GM18508 (cell line): ENCODE measurements at regions not wholly inside any gene's neighbourhood (a gene's known extent, or its start where the extent isn't known, plus 50 kb on each side); places are given as distances from the start of the nearest gene placed in this dataset.
"Not testable (repeated sequence)": the region's sequence is repeated elsewhere in the genome, so short reads cannot be mapped to it uniquely, and the experiment has no call there.

Experiments used
- ATAC-seq: cut with Tn5 transposase; IDR thresholded peaks from one replicate; pipeline ENCODE4 v1.9.1; 2021; ENCODE audit warnings: moderate number of reproducible peaks; ENCODE audit not compliant: insufficient read depth, unreplicated experiment

- ATAC-seq = no peak
Observed at GRCh38 chr4:78660559-78660958, 109.0 kb downstream of the ANXA3 start.

- ATAC-seq = no peak
Observed at GRCh38 chr4:78661086-78661690, 109.6 kb downstream of the ANXA3 start.

GRCh38 chr4:78661921-78662521 is 110.5 kb downstream of the ANXA3 start:
- ATAC-seq = peak; percentile 71

DNA sequence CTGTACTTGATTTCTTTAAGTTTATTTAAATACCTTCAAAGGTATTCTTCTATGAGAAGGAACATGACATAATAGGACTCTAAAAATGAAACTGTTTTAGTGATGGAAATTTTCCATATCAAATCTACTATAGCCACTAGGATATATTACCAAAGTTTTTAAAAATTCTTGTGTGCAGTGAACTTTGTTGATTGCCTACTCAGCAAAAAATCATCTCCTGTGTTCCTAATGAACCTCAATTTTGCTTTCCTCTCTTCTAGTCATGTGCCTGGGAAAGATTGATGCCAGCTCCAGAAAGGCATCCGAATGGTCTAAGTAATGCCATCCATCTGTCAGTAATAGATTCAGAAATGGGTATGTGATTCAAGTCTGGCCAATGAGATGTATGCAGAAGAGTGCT is 111.1 kb downstream of the ANXA3 start:
- ATAC-seq = no peak

- not testable (repeated sequence) for ATAC-seq
Observed at GRCh38 chr4:78664296-78664695, 111.9 kb upstream of the BMP2K start.

- ATAC-seq = no peak
Observed at GRCh38 chr4:78665216-78665770, 110.9 kb upstream of the BMP2K start.

GRCh38 chr4:78666830-78667258 is 109.3 kb upstream of the BMP2K start:
- ATAC-seq = no peak

DNA sequence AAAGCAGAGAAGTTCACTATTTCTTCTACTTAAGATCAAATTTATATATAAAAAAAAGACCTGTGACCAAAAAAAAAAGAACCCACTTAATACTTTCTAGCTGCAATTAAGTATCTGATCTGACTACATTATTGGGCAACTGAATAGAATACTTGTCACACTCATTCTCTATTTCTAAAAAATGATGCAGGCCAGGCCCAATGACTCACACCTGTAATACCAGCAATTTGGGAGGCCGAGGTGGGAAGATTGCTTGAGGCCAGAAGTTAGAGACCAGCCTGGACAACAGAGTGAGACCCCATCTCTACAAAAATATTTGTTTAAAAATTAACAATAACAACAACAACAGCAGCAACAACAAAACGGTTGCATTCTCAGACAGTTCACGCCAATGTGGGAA is 108.8 kb upstream of the BMP2K start:
- ATAC-seq = no peak

DNA sequence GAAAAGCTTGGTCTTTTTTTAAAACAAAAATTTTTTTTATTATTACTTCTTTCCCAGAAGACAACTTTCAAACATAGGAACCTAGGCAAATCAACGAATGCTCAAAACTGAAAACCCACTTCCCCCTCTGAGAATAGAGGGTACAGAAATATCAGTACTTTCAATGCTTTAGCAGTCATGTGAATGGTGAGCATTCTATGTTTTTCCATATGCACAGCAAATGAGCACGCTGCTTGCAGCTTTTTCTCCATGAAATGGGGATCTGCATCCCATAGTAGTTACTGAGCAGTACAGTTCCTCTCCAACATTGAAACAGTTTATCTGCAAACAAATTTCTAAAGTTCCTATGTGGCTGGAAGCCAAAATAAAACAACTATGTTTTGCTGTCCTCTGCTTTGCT is 108.4 kb upstream of the BMP2K start:
- no peak for ATAC-seq

DNA sequence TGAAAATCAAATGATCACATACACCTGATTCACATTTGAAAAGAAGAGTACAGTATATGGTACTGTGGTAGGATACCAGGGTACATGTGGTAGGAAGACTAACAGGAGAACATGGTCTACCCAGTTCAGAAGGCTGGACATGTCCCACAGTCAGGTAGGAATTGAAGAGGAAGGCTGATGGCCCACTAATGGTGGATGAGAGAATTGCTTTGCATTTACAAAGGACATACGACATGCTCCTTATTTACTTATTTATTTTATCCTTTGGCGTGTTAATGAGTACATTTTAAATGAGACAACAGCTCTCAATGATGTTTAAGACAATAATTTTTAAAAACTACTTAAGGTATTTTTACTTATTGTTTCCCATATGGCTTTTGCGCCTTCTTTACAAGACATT is 106.7 kb upstream of the BMP2K start:
- no peak for ATAC-seq

DNA sequence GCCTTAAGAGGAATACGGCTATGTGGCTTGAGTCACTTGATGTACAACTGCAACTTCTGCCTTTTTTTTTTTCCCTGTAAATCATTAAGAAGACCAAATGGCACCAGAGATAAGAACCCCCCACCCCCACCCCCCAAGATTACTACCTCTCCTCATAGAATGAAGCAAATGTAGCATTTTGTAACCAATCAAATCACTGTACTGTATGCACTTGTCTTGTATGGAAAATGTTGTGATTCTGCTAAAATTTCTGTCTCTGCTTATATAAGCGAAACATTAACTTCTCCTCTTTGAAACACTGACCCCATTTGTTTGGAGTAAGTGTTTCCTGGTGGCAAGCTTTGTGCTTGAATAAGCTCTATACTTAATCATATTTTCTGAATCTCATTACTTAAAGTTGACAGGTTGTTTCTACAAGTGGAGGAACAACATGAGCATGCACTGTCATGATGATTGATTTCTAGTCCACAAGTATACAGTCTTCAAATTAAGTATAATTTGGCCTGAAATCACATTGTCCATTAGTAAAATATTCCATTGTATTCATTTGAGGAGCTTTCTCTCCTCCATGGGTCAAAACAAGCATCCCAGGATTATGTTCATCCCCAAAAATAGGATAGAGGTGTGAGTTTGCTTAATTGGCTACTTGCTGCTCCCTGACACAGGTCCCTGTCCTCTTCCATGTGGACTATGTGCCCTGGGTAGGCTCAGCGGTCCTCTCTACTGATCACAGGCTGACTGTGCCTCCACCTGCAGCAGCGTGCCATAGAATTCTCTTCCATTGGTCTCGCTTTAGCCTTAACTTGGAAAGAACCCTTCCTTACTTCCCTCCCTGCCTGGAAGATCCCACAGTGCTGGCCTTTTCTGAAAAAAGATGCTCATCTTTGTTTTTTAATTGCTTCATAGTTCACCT is 104.0 kb upstream of the BMP2K start:
- no peak for ATAC-seq

DNA sequence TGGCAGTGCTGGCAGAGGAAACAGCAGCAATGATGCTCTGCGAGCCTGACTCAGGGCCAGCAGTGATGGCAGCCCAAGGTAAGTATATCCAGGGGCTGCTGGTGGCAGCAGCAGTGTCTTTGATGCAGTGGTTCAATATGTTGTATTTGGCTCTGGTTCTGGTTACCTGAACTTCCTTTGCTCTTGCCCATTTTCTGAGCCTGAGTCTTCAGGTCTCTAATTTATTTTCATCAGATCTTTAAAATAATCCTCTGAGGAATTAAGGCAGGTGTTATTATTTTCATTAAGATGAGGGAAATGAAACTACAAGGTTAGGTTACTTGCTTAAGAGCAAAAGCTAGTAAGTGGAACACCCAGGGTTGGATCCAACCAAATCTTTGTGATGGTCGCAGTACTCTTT is 102.8 kb upstream of the BMP2K start:
- ATAC-seq = no peak

DNA sequence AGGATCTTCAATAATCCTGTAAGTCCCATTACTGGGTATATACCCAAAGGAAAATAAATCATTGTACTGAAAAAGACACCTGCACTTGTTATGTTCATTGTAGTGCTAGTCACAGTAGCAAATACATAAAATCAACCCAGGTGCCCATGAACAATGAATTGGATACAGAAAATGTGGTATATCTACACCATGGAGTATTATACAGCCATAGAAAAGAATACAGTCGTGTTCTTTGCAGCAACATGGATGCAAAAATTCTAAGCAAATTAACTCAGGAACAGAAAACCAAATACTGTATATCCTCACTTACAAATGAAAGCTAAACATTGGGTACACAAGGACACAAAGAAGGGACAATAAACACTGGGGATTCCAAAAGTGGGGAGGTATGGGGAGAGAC is 100.8 kb upstream of the BMP2K start:
- no peak for ATAC-seq

DNA sequence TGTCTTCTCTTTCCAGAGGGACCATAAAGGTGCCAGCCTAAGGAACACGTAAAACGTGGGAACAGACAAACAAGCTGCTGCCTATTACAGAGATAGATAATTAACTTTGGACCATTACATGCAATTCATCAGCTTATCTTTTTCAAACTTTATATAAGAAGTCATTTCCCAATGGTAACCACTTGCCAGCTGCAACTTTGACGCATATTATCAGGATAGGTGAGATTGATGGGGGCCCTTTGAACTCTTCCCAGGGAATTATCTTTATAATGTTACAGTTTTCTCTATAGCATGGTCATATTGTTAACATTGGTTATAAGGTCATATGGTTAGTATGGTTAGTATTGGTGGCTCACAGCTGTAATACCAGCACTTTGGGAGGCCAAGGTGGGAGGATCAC is 94.1 kb upstream of the BMP2K start:
- no peak for ATAC-seq

DNA sequence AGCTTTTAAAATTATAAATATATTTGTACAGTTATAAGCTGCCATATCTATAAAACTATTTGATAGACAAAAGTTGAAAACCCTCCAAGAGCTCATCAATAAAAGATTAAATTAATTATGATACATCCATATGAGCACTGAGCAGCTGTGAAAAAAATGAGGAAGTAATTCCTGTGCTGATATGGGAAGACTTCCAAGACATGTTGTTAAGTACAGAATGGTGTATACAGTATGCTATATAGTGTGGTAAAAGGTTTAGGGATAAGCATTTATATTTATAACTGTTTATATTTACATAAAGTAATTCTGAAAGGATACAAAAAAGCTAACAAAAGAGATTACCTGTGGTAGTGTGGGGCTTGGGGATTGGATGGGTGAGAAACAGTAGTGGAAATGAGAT is 92.8 kb upstream of the BMP2K start:
- no peak for ATAC-seq

GRCh38 chr4:78684325-78685079 is 91.6 kb upstream of the BMP2K start:
- no peak for ATAC-seq

DNA sequence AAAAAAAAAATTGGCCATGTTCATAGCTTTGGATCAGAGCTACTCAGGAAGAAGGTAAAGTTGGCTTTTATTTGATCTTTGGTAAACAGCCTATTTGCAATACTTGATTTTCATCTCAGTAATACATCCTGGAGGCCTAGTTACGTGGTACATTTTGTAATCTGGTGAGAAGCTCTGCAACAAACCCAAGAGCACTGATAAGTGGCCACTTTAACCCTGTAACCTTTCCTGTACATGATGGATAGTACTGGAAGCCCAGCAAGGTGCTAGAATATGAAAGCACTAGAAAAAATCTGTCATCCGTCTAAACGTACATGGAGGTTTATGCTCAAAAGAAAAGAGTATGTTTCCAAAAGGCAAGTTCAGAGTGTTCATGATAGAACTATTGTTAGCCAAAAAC is 88.3 kb upstream of the BMP2K start:
- no peak for ATAC-seq

GRCh38 chr4:78688366-78688765 is 87.8 kb upstream of the BMP2K start:
- ATAC-seq = no peak

- no peak for ATAC-seq
Observed at GRCh38 chr4:78689261-78689660, 86.9 kb upstream of the BMP2K start.

DNA sequence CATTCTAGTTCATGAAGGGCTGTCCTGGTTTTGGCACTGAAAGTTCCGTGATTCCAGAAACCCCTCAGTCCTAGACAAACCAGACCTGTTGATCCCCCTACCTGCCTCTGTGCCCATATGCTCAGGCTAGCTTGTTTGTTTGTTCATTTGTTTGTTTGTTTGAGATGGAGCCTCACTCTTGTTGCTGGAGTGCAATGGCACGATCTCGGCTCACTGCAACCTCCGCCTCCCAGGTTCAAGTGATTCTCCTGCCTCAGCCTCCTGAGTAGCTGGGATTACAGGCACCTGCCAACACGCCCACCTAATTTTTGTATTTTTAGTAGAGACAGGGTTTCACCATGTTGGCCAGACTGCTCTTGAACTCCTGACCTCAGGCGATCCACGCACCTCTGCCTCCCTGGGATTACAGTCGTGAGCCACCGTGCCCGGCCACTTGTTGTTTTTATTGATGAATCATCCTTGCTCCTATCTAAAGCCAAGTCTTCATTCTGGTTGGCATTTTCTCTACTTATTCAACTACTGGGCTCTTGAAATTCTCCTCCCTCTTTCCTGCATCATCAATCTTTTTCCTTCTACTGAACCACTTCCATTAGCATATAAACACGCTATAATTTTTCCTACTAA is 86.3 kb upstream of the BMP2K start:
- no peak for ATAC-seq
